K562 (cell line): ENCODE measurements at regions not wholly inside any gene's neighbourhood (a gene's known extent, or its start where the extent isn't known, plus 50 kb on each side); places are given as distances from the start of the nearest gene placed in this dataset.

Experiments used
- ATAC-seq: fragments of 200-7000 bp; cut with Tn5 transposase; 3 replicates; pipeline ENCODE4 v1.9.1; 2020; ENCODE audit warnings: moderate library complexity
- BruUV-seq: library from RNA; stranded (reverse); fragments of 400-500 nt; replicated peaks from 2 replicates; lab custom pipeline; 2021; lab: Mats Ljungman, UMichigan
- CTCF ChIA-PET: fragments of 300-600 bp; formaldehyde crosslinking; extraction: SDS; loops from one replicate; lab custom pipeline; 2021; ENCODE audit warnings: low intra/inter-chr PET ratio; lab: Yijun Ruan, JAX
- POLR2A ChIA-PET: fragments of 300-600, 350-650 bp; sonication (Branson Sonifier 250); formaldehyde crosslinking; extraction: SDS; loops from one replicate; lab custom pipeline; 2021; ENCODE audit warnings: antibody characterized with exemption, inconsistent platforms; lab: Yijun Ruan, JAX
- DNase-seq, 4 experiments: peaks; one replicate each; pipeline versions ENCODE4 v3.0.0 to v3.0.0-alpha.2; 2011 to 2018; ENCODE audit warnings: low spot score in 3 of 4, mixed read lengths in 3 of 4; ENCODE audit errors: extremely low read depth in 1 of 4
- FAIRE-seq: peaks from 2 replicates; lab custom pipeline; 2011; peaks lifted over from hg19 to GRCh38; lab: Jason Lieb, UNC
- H2AFZ ChIP-seq: 2 replicates; pipeline ENCODE4 v1.6.0; 2011; ENCODE audit warnings: low read depth, low read length, control low read depth, inconsistent platforms
- H3K27ac ChIP-seq: fragments of 200-600 bp; 3 replicates; pipeline ENCODE4 v1.8.0; 2011; ENCODE audit warnings: low read depth, mild to moderate bottlenecking, control low read depth, inconsistent platforms, low read length, moderate library complexity, mixed read lengths; ENCODE audit errors: extremely low read depth
- H3K27me3 ChIP-seq, 2 experiments: fragments of 300-600 bp in 1 of 2; 2 replicates in 1 of 2; 3 replicates in 1 of 2; pipeline versions ENCODE4 v1.6.0 to v1.8.0; 2011; ENCODE audit warnings: inconsistent platforms in 2 of 2, low read length in 2 of 2, mild to moderate bottlenecking in 1 of 2, mixed read lengths in 1 of 2, moderate library complexity in 1 of 2; ENCODE audit not compliant: control insufficient read depth in 2 of 2, insufficient read depth in 2 of 2
- H3K36me3 ChIP-seq: fragments of 300-600 bp; 3 replicates; pipeline ENCODE4 v1.8.0; 2011; ENCODE audit warnings: mild to moderate bottlenecking, low read length, inconsistent platforms; ENCODE audit not compliant: control insufficient read depth, insufficient read depth
- H3K4me1 ChIP-seq, 2 experiments: fragments of 200-600 bp in 1 of 2; replicated peaks in 1 of 2; 2 replicates in 1 of 2; 3 replicates in 1 of 2; pipeline versions ENCODE4 v1.5.1 to v1.8.0; 2011; ENCODE audit warnings: inconsistent platforms in 2 of 2, low read length in 2 of 2, mild to moderate bottlenecking in 1 of 2, mixed read lengths in 1 of 2, moderate library complexity in 1 of 2; ENCODE audit not compliant: control insufficient read depth in 2 of 2, insufficient read depth in 2 of 2
- H3K4me2 ChIP-seq: 2 replicates; pipeline ENCODE4 v1.6.1; 2011; ENCODE audit warnings: low read length, control low read depth, inconsistent platforms, mixed read lengths; ENCODE audit not compliant: insufficient read depth
- H3K4me3 ChIP-seq: fragments of 200-600 bp; sonication (generic), shearing (Covaris generic); 2 replicates; pipeline ENCODE4 v1.5.1; 2016; ENCODE audit warnings: control low read depth, inconsistent platforms
- H3K79me2 ChIP-seq: fragments of 200-600 bp; 3 replicates; pipeline ENCODE4 v1.8.0; 2011; ENCODE audit warnings: low read length, inconsistent platforms; ENCODE audit not compliant: control insufficient read depth, insufficient read depth
- H3K9ac ChIP-seq, 2 experiments: 2 replicates each; pipeline versions ENCODE4 v1.6.0 to v1.6.1; 2011; ENCODE audit warnings: low read depth in 2 of 2, low read length in 2 of 2, control low read depth in 1 of 2, inconsistent platforms in 1 of 2, mild to moderate bottlenecking in 1 of 2, mixed read lengths in 1 of 2; ENCODE audit not compliant: insufficient read depth in 1 of 2
- H3K9me1 ChIP-seq: one replicate; pipeline ENCODE4 v1.6.0; 2011; ENCODE audit warnings: inconsistent platforms, mild to moderate bottlenecking, low read length, moderate library complexity; ENCODE audit not compliant: control insufficient read depth, insufficient read depth
- H3K9me3 ChIP-seq: replicated peaks from 2 replicates; pipeline ENCODE4 v1.5.1; 2011; ENCODE audit warnings: low read depth, low read length, inconsistent platforms; ENCODE audit not compliant: control insufficient read depth, insufficient read depth
- H4K20me1 ChIP-seq: replicated peaks from 2 replicates; pipeline ENCODE4 v1.6.1; 2011; ENCODE audit warnings: low read length, inconsistent platforms, mixed read lengths; ENCODE audit not compliant: control insufficient read depth, insufficient read depth
- ATF4 ChIP-seq: fragments of 450-650 bp; formaldehyde crosslinking; IDR thresholded peaks from 2 replicates; pipeline ENCODE4 v1.4.0; 2022; ENCODE audit warnings: mild to moderate bottlenecking, moderate library complexity
- CBFA2T3 ChIP-seq: fragments of 450-650 bp; IDR thresholded peaks from 2 replicates; pipeline ENCODE4 v1.6.1; 2017
- DLX4 ChIP-seq: fragments of 250-450 bp; sonication (Bioruptor Pico); IDR thresholded peaks from 2 replicates; pipeline ENCODE4 v1.6.1; 2021; ENCODE audit warnings: mild to moderate bottlenecking
- DMBX1 ChIP-seq: fragments of 250-450 bp; sonication (Bioruptor Pico); IDR thresholded peaks from 2 replicates; pipeline ENCODE4 v1.8.0; 2022; ENCODE audit warnings: inconsistent platforms, mild to moderate bottlenecking, moderate library complexity, borderline replicate concordance
- ERF ChIP-seq: fragments of 450-650 bp; formaldehyde crosslinking; IDR thresholded peaks from 2 replicates; pipeline ENCODE4 v1.4.0; 2020; ENCODE audit warnings: mild to moderate bottlenecking, mixed read lengths
- FOSL1 ChIP-seq: fragments of 200-800 bp; sonication (Bioruptor generic); conservative IDR thresholded peaks from 2 replicates; pipeline ENCODE4 v1.6.1; 2016; ENCODE audit warnings: missing genetic modification characterization, missing compliant biosample characterization
- HMG20B ChIP-seq: fragments of 250-450 bp; sonication (Bioruptor Pico); IDR thresholded peaks from 2 replicates; pipeline ENCODE4 v1.5.0; 2021; ENCODE audit warnings: mild to moderate bottlenecking
- MYC ChIP-seq, 2 experiments: fragments of 250-450 bp in 1 of 2; sonication (Bioruptor Pico) in 1 of 2; IDR thresholded peaks; 2 replicates each; pipeline versions ENCODE4 v1.5.1 to v1.6.1; 2012 to 2021; ENCODE audit warnings: low read depth in 2 of 2, borderline replicate concordance in 1 of 2, improper control_type of control experiment in 1 of 2, low read length in 1 of 2, mild to moderate bottlenecking in 1 of 2, moderate library complexity in 1 of 2
- NFATC3 ChIP-seq: fragments of 450-650 bp; IDR thresholded peaks from 2 replicates; pipeline ENCODE4 v1.6.1; 2017; ENCODE audit warnings: mild to moderate bottlenecking
- NR2C2 ChIP-seq, 2 experiments: fragments of 200-800 bp in 1 of 2; sonication (Bioruptor generic) in 1 of 2; sonication (generic) in 1 of 2; formaldehyde crosslinking in 1 of 2; IDR thresholded peaks; 2 replicates each; pipeline versions ENCODE4 v1.6.1 to v1.8.0; 2016 to 2022; ENCODE audit warnings: mild to moderate bottlenecking in 1 of 2, missing compliant biosample characterization in 1 of 2, missing genetic modification characterization in 1 of 2, missing genetic modification reagents in 1 of 2
- RFX5 ChIP-seq: IDR thresholded peaks from 2 replicates; pipeline ENCODE4 v1.6.1; 2011; ENCODE audit warnings: low read depth, mild to moderate bottlenecking, improper control_type of control experiment, low read length
- SMARCB1 ChIP-seq: IDR thresholded peaks from 2 replicates; pipeline ENCODE4 v1.6.1; 2011; ENCODE audit warnings: improper control_type of control experiment, low read depth; ENCODE audit not compliant: insufficient read length
- U2AF1 ChIP-seq: fragments of 200-400 bp; formaldehyde crosslinking; optimal IDR thresholded peaks from 2 replicates; pipeline ENCODE3; 2017; ENCODE audit warnings: mild to moderate bottlenecking, low read depth, low read length, moderate library complexity
- ZKSCAN8 ChIP-seq: fragments of 200-800 bp; sonication (Bioruptor generic); IDR thresholded peaks from 2 replicates; pipeline ENCODE4 v1.6.1; 2016; ENCODE audit warnings: missing genetic modification characterization, missing compliant biosample characterization
- ZMIZ1 ChIP-seq, 2 experiments: fragments of 150-350 bp in 1 of 2; IDR thresholded peaks; 2 replicates each; pipeline ENCODE4 v1.6.1; 2012 to 2016; ENCODE audit warnings: low read depth in 2 of 2, low read length in 2 of 2, mild to moderate bottlenecking in 1 of 2, moderate library complexity in 1 of 2
- ZNF134 ChIP-seq: fragments of 250-450 bp; sonication (Bioruptor Pico); conservative IDR thresholded peaks from 2 replicates; pipeline ENCODE4 v1.4.0; 2020
- ZNF175 ChIP-seq: fragments of 200-800 bp; sonication (Bioruptor generic); IDR thresholded peaks from 2 replicates; pipeline ENCODE4 v1.6.1; 2016; ENCODE audit warnings: low read depth, mild to moderate bottlenecking, missing genetic modification characterization, missing compliant biosample characterization
- ZNF212 ChIP-seq: fragments of 450-650 bp; formaldehyde crosslinking; IDR thresholded peaks from 2 replicates; pipeline ENCODE4 v1.4.0; 2020; ENCODE audit warnings: mild to moderate bottlenecking
- ZNF75A ChIP-seq: fragments of 450-650 bp; formaldehyde crosslinking; IDR thresholded peaks from 2 replicates; pipeline ENCODE4 v1.4.0; 2020; ENCODE audit warnings: mild to moderate bottlenecking
- WGBS: fragments of 100-300 bp; shearing (Covaris generic); methylation state at CpG from one replicate; pipeline ENCODE4 v1.1.6; 2016; ENCODE audit warnings: low coverage, mixed read lengths; ENCODE audit not compliant: insufficient coverage; ENCODE audit errors: missing lambda C conversion rate; 5-methylcytosine and 5-hydroxymethylcytosine counted together
- in situ Hi-C: fragments of 300-500 bp; cut with MboI; formaldehyde crosslinking; loops from 4 replicates; pipeline ENCODE4 v1.15.0; 2018; ENCODE audit warnings: inconsistent platforms, mixed read lengths
- intact Hi-C: fragments of 100-400 bp; cut with micrococcal nuclease; formaldehyde crosslinking; loops from 2 replicates; pipeline ENCODE4 v1.14.2; 2022

GRCh38 chr3:8371085-8371551, 130.5 kb upstream of the LMCD1 start:
- intact Hi-C loops: no loop called here
- no peak for ATAC-seq
- no peak for DNase-seq
- Histone ChIP-seq H3K27me3 (no peaks in the 10 kb centered on the region), H3K27ac (no peak overlapping the region), H4K20me1 (no peaks in the 10 kb centered on the region), H3K9me3 (no peaks in the 10 kb centered on the region), H3K4me1 (no peaks in the 10 kb centered on the region), H3K9me1 (no peaks in the 10 kb centered on the region), H3K4me3 (no peak overlapping the region), H2AFZ (no peak overlapping the region), H3K4me2 (no peak overlapping the region), H3K9ac (no peak overlapping the region), H3K79me2 (no peaks in the 10 kb centered on the region), H3K36me3 (no peaks in the 10 kb centered on the region)
- in situ Hi-C loops: no loop called here
- 0% methylated on average over 2 of the region's 2 CpGs for WGBS
- ChIA-PET CTCF (no interaction called here), POLR2A (no interaction called here)
- no TSS peak for BruUV-seq
- FAIRE-seq: no peak
- peak; percentile 85; the same call in 1 of the 2 replicates for TF ChIP-seq DMBX1 (CRISPR knock-in tag)
- TF ChIP-seq NR2C2 (CRISPR knock-in tag; IDR thresholded peaks at IDR 0.05): no peak
- peak; percentile 17; the same call in 1 of the 2 replicates for TF ChIP-seq NR2C2 (tag; IDR thresholded peaks at IDR 0.05)
- no peak for TF ChIP-seq ZNF212 (CRISPR knock-in tag)
- TF ChIP-seq ZNF175 (CRISPR knock-in tag): peak; percentile 62; the same call in 1 of the 2 replicates
- no peak for TF ChIP-seq ZMIZ1 (IDR thresholded peaks at IDR 0.05; ENCODE audit: low read depth in 2 of 2, low read length in 2 of 2)
- TF ChIP-seq HMG20B (CRISPR knock-in tag): no peak
- TF ChIP-seq ZNF75A (CRISPR knock-in tag): 0 out of 2 replicates have a peak, but pooled peaks have one; percentile 5
- peak; percentile 57 for TF ChIP-seq FOSL1 (tag)
- TF ChIP-seq RFX5: no peak
- no peak for TF ChIP-seq NFATC3
- peak; percentile 26; the same call in 1 of the 2 replicates for TF ChIP-seq CBFA2T3
- TF ChIP-seq SMARCB1: no peak
- TF ChIP-seq MYC (IDR thresholded peaks at IDR 0.05; ENCODE audit: low read depth, low read length): no peak
- no peak for TF ChIP-seq MYC (CRISPR knock-in tag; IDR thresholded peaks at IDR 0.05; ENCODE audit: borderline replicate concordance, low read depth)
- 0 out of 2 replicates have a peak, but pooled peaks have one; percentile 10 for TF ChIP-seq ZNF134 (CRISPR knock-in tag)
- peak; percentile 31; the same call in 1 of the 2 replicates for TF ChIP-seq ATF4
- peak; percentile 26; the same call in 1 of the 2 replicates for TF ChIP-seq ZKSCAN8 (CRISPR knock-in tag)
- TF ChIP-seq DLX4 (CRISPR knock-in tag): no peak
- TF ChIP-seq ERF (CRISPR knock-in tag): 0 out of 2 replicates have a peak, but pooled peaks have one; percentile 33
- no peak for TF ChIP-seq U2AF1
